LNCaP clone FGC (cell line): ENCODE measurements at regions not wholly inside any gene's neighbourhood (a gene's known extent, or its start where the extent isn't known, plus 50 kb on each side); places are given as distances from the start of the nearest gene placed in this dataset.

Experiments
- DNase-seq: peaks from one replicate; pipeline ENCODE4 v3.0.0-alpha.2; 2011; ENCODE audit warnings: low read depth
- H3K4me3 ChIP-seq: 2 replicates; pipeline ENCODE4 v1.5.1; 2011; ENCODE audit warnings: mild to moderate bottlenecking, low read depth, low read length, control low read depth
- TF ChIP-seq, protein P1 (sequence below): IDR thresholded peaks from 2 replicates; pipeline ENCODE4 v1.5.1; 2012; ENCODE audit warnings: mild to moderate bottlenecking; ENCODE audit not compliant: control insufficient read depth, insufficient read depth; ENCODE audit errors: extremely low read depth

DNA sequence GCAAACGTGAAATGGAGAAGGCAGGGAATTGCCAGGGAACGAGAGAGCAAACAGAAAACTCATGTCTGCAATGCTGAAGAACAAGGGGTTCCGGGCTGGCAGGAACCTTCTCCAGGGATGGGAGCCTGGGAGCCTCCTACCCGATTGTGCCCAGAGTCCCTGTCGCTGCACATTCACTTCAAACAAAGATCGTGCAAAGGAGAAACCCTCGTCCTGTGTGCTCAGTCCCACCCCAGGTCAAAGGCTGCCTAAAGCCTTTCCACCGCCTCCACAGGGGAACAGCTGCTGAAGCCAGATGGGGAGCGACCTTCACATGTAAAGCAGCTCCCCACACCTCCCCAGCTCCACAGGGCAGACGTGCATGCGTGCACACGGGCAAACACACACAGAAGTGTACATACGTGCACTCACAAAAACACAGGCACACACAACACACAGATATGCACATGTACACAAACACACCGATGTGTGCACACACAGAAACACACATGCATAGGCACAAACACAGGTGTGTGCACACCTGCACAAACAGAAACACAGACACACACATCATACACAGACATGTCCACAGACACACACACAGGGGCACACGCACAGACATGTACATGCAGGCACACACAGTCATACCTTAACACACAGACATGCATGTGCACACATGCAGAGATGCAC lies 460.1 kb upstream of the SALL3 start:
- TF ChIP-seq, protein P1, sequence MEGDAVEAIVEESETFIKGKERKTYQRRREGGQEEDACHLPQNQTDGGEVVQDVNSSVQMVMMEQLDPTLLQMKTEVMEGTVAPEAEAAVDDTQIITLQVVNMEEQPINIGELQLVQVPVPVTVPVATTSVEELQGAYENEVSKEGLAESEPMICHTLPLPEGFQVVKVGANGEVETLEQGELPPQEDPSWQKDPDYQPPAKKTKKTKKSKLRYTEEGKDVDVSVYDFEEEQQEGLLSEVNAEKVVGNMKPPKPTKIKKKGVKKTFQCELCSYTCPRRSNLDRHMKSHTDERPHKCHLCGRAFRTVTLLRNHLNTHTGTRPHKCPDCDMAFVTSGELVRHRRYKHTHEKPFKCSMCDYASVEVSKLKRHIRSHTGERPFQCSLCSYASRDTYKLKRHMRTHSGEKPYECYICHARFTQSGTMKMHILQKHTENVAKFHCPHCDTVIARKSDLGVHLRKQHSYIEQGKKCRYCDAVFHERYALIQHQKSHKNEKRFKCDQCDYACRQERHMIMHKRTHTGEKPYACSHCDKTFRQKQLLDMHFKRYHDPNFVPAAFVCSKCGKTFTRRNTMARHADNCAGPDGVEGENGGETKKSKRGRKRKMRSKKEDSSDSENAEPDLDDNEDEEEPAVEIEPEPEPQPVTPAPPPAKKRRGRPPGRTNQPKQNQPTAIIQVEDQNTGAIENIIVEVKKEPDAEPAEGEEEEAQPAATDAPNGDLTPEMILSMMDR = no peak
- DNase-seq = no peak
- no peak overlapping the region for H3K4me3 ChIP-seq

DNA sequence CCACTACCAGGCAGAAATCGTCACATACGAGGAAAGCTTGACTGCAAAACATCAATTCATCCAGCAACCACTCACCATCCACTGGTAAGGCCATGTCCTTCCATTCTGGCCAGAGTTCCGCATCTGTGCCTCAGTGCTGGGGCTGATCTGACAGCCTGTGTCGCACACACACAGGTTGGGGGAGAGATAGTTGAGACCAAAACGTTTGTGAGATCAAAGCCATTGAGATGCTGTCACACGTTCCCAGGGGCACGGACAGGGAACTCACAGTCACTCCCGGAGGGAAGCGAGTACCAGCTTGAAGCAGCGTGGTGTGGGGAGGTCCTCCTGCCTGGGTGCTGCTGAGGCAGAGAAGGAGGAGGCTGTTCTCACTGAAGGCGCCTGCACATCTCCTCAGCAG lies 458.5 kb upstream of the SALL3 start:
- no peak overlapping the region for H3K4me3 ChIP-seq
- TF ChIP-seq, protein P1 = no peak
- no peak for DNase-seq

DNA sequence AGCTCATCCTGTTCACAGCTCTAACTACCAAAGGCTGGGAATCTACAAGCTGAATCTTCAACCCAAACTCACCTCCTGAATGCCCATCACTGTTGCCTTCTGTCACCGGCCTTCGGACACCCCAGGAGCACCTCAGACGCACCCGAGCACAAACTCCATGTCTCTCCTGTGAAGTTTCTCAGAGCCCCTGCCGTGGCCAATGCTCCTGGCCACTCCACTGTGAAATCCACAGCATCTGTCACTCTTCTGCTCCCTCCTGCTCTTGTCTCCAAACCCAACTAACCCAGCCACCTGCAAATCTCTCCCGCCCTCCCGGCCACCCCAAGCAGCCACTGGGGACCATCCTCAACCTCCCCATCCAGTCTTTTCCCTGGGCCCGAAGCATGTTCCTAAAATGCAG lies 457.9 kb upstream of the SALL3 start:
- no peak for DNase-seq

DNA sequence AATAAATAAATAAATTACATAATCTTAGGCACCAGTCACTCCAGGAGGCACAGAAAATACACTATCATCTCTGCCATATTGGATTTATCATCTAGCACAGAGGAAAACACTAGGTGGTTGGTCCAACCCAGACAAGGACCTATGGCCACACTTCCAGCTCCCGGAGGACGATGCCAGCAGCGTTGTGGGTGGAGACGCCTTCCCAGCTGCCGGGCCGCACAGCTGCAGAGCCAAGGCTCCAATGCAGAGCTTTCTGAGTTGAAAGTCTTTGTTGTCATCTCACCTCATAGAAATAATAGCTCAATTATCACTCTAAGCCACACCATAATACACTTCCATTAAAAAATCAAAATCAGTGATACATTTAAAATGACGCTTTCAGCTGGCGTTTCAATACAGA lies 457.1 kb upstream of the SALL3 start:
- TF ChIP-seq, protein P1 = no peak
- no peak for DNase-seq
- H3K4me3 ChIP-seq = no peak overlapping the region

More for the DNA sequence above, 457.9 kb upstream of the SALL3 start:
- H3K4me3 ChIP-seq = no peak overlapping the region
- TF ChIP-seq, protein P1 = no peak

DNA sequence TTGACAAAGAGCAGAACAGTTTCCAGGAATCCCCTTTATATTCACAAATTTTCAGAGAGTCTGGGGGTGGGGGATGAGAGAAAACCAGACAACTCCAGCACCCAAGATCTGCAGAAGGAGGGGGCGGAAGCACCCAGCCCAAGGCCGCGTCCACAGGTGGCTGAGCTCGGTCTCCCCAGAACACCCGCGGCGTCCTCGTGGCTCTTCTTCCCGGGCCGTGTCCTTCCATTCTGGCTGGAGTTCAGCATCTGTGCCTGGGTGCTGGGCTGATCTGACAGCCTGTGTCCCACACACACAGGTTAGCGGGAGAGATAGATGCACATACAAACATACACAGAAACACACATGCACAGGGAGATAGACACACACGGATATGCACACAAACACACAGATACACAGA lies 455.8 kb upstream of the SALL3 start:
- TF ChIP-seq, protein P1 = no peak
- DNase-seq = no peak

DNA sequence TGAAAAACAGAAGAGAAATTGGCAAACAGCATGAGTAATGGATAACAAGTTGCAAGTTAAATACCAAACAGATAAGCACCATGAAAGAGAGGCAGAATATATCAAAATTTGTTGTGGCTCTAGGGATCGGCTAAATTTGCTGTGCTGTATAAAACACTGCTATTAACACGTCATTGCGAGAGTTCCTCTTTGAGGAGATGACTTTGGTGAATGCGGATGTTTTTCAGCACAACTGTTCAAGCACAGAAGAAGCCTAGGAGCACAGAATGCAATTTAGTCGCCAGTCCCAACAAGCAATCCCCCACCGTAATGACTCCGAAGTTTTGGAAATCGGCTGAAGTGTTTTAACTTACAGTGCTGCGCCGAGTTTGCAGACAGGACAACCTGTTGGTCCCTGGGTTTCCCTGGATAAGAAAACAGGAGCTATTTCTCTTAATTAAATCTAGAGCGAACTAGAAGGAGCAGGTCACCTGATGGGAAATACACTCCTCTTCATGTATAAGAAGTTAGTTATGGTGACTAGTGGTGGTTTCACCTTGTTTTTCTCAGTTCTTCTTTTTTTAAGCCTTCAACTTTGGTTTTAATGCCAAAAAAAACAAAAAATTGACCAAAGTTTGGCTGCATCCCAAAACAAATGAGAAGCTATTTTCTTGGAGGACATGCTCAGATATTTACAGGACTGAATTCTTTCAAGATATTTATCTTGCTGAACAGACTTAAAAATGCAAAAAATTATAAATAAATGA lies 454.1 kb upstream of the SALL3 start:
- TF ChIP-seq, protein P1 = no peak
- DNase-seq = no peak
- H3K4me3 ChIP-seq = no peak overlapping the region

More for the DNA sequence above, 455.8 kb upstream of the SALL3 start:
- no peak overlapping the region for H3K4me3 ChIP-seq

DNA sequence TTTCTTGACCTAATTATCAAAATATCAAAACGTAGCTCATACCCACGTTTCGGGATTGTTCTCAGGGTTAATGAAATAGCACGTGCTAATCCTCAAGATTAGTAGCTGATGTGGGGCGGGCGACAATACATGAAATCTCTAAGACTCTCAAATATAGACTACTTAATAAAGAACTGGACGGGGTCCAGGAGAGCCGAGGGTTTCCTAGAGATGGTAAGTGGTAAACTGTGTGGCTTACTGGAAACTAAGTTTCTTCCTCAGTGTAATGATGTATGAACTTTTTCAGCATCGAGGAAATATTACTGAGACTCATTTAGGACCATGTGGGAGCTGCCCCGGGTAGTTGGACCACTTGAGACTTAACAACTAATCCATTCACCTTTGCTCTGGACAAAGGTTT lies 453.3 kb upstream of the SALL3 start:
- no peak for DNase-seq
- no peak overlapping the region for H3K4me3 ChIP-seq
- TF ChIP-seq, protein P1 = no peak
